ENCODE measurements at regions not wholly inside any gene's neighbourhood (a gene's known extent, or its start where the extent isn't known, plus 50 kb on each side); places are given as distances from the start of the nearest gene placed in this dataset.

GRCh38 chr2:225920621-225921220, 521.2 kb downstream of the NYAP2 start:
- TF ChIP-seq CTCF (IDR thresholded peaks at IDR 0.05; ENCODE audit: control insufficient read depth, extremely low read depth, insufficient read depth), result no peak
- H3K4me3 ChIP-seq (ENCODE audit: low read depth, low read length), result no peak overlapping the region
- DNase-seq (ENCODE audit: low read depth), result no peak

DNA sequence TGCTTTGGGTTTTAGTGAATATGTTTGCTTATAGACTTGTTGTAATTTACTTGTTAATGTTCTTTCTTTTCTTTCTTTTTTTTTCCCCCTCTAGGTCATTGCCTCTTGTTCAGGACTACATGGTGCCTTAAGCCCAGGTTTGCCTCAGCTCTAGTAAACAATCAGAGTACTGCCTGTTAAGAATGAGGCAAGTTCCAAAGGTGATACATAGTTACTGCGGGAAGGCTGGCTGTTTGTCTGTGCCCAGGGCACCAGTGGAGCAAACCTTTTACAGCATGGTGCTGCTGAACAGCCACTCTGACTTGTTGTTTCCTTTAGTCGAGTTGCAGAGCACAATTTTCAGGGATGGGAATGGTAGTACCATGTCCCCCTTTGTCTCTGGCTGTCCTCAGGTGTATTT, 517.2 kb downstream of the NYAP2 start:
- no peak overlapping the region for H3K4me3 ChIP-seq (ENCODE audit: low read depth, low read length)
- no peak for TF ChIP-seq CTCF (IDR thresholded peaks at IDR 0.05; ENCODE audit: control insufficient read depth, extremely low read depth, insufficient read depth)
- no peak for DNase-seq (ENCODE audit: low read depth)

GRCh38 chr2:225911019-225911418, 511.5 kb downstream of the NYAP2 start:
- no peak for DNase-seq (ENCODE audit: low read depth)
- no peak for TF ChIP-seq CTCF (IDR thresholded peaks at IDR 0.05; ENCODE audit: control insufficient read depth, extremely low read depth, insufficient read depth)
- no peak overlapping the region for H3K4me3 ChIP-seq (ENCODE audit: low read depth, low read length)

- DNase-seq (ENCODE audit: low read depth), result no peak
- no peak for TF ChIP-seq CTCF (IDR thresholded peaks at IDR 0.05; ENCODE audit: control insufficient read depth, extremely low read depth, insufficient read depth)
- H3K4me3 ChIP-seq (ENCODE audit: low read depth, low read length), result no peak overlapping the region
Observed at GRCh38 chr2:225895126-225895525, 495.6 kb downstream of the NYAP2 start.

- no peak for TF ChIP-seq CTCF (IDR thresholded peaks at IDR 0.05; ENCODE audit: control insufficient read depth, extremely low read depth, insufficient read depth)
- no peak for DNase-seq (ENCODE audit: low read depth)
- H3K4me3 ChIP-seq (ENCODE audit: low read depth, low read length), result no peak overlapping the region
Observed at GRCh38 chr2:225894236-225894980, 494.9 kb downstream of the NYAP2 start.

GRCh38 chr2:225893151-225893550, 493.6 kb downstream of the NYAP2 start:
- no peak for TF ChIP-seq CTCF (IDR thresholded peaks at IDR 0.05; ENCODE audit: control insufficient read depth, extremely low read depth, insufficient read depth)
- no peak for DNase-seq (ENCODE audit: low read depth)
- H3K4me3 ChIP-seq (ENCODE audit: low read depth, low read length), result no peak overlapping the region

DNA sequence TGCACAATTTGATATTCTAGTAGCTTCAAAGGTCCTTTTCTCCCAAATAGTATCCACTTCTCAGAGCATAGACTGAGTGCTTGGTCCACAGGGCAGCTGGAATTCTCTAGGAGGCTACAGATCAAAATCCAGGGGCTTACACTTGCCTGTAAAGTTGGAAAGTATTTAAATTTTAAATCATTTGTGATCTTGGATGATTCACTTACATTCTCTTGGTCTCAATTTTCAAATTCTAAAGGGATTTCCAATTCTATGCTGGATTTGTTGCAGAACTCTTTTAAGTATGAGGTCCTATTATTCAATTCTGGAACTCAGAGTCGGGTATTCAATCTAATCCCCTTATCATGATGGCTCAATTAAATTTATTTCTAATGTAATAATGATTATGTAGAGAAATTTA, 492.3 kb downstream of the NYAP2 start:
- DNase-seq (ENCODE audit: low read depth), result no peak
- TF ChIP-seq CTCF (IDR thresholded peaks at IDR 0.05; ENCODE audit: control insufficient read depth, extremely low read depth, insufficient read depth), result no peak
- no peak overlapping the region for H3K4me3 ChIP-seq (ENCODE audit: low read depth, low read length)

Data from LNCaP clone FGC (cell line).